ENCODE measurements at regions not wholly inside any gene's neighbourhood (a gene's known extent, or its start where the extent isn't known, plus 50 kb on each side); places are given as distances from the start of the nearest gene placed in this dataset.

DNA sequence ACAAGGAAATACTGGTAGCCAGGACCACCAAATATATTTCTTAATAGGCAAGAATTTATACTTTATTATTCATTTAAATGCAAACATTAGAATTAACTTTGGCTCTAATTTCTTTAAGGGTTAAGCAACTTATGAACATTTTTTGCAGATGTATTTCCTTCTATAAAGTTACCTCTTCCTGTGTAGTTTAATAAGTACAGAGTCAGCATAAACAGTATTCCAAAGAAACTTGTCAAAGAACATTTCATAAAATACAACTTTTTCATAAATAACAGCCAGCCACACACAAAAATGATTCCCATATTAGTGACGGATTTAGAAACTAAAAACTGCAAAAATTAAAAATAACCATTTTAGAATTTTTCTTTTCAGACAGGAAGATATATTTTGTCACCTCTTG, 723.2 kb downstream of the KCNJ2 start:
- TF ChIP-seq, protein P1, sequence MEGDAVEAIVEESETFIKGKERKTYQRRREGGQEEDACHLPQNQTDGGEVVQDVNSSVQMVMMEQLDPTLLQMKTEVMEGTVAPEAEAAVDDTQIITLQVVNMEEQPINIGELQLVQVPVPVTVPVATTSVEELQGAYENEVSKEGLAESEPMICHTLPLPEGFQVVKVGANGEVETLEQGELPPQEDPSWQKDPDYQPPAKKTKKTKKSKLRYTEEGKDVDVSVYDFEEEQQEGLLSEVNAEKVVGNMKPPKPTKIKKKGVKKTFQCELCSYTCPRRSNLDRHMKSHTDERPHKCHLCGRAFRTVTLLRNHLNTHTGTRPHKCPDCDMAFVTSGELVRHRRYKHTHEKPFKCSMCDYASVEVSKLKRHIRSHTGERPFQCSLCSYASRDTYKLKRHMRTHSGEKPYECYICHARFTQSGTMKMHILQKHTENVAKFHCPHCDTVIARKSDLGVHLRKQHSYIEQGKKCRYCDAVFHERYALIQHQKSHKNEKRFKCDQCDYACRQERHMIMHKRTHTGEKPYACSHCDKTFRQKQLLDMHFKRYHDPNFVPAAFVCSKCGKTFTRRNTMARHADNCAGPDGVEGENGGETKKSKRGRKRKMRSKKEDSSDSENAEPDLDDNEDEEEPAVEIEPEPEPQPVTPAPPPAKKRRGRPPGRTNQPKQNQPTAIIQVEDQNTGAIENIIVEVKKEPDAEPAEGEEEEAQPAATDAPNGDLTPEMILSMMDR (IDR thresholded peaks at IDR 0.05): no peak
- TF ChIP-seq, protein P2, sequence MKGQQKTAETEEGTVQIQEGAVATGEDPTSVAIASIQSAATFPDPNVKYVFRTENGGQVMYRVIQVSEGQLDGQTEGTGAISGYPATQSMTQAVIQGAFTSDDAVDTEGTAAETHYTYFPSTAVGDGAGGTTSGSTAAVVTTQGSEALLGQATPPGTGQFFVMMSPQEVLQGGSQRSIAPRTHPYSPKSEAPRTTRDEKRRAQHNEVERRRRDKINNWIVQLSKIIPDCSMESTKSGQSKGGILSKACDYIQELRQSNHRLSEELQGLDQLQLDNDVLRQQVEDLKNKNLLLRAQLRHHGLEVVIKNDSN (CRISPR knock-in tag; IDR thresholded peaks at IDR 0.05): no peak
- TF ChIP-seq CREM (CRISPR knock-in tag; IDR thresholded peaks at IDR 0.05) (no peak), ZNF416 (CRISPR knock-in tag; IDR thresholded peaks at IDR 0.05) (no peak), TP53 (CRISPR knock-in tag; IDR thresholded peaks at IDR 0.05) (no peak), JUN (CRISPR knock-in tag; IDR thresholded peaks at IDR 0.05) (no peak), NR2C2 (CRISPR knock-in tag; IDR thresholded peaks at IDR 0.05) (no peak), TEAD1 (CRISPR knock-in tag; IDR thresholded peaks at IDR 0.05) (no peak)
- TF ChIP-seq, protein P3, sequence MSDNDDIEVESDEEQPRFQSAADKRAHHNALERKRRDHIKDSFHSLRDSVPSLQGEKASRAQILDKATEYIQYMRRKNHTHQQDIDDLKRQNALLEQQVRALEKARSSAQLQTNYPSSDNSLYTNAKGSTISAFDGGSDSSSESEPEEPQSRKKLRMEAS (CRISPR knock-in tag; IDR thresholded peaks at IDR 0.05): no peak
- TF ChIP-seq, protein P4, sequence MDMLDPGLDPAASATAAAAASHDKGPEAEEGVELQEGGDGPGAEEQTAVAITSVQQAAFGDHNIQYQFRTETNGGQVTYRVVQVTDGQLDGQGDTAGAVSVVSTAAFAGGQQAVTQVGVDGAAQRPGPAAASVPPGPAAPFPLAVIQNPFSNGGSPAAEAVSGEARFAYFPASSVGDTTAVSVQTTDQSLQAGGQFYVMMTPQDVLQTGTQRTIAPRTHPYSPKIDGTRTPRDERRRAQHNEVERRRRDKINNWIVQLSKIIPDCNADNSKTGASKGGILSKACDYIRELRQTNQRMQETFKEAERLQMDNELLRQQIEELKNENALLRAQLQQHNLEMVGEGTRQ (CRISPR knock-in tag; IDR thresholded peaks at IDR 0.05): no peak
